ENCODE measurements at regions not wholly inside any gene's neighbourhood (a gene's known extent, or its start where the extent isn't known, plus 50 kb on each side); places are given as distances from the start of the nearest gene placed in this dataset.

DNA sequence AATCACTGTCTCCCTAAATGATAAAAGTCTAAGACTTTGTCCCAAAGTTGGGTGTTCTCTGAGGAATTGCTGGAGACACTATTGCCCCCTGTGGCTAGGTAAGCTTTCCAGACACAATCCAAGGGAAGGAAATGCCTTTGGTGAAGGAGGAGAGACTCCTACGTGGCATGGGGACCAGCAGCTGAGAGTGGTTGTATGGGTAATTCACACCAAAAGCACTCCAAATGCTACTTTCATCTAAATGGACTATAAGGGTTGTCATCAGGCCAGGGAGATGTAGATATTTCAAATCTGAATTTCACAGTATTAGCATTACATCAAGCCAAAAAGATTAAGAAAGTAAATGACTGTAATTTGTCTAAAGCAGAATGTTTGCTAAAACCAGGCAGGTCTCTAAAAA is 400.8 kb upstream of the THBS1 start:
- TF ChIP-seq, protein P1, sequence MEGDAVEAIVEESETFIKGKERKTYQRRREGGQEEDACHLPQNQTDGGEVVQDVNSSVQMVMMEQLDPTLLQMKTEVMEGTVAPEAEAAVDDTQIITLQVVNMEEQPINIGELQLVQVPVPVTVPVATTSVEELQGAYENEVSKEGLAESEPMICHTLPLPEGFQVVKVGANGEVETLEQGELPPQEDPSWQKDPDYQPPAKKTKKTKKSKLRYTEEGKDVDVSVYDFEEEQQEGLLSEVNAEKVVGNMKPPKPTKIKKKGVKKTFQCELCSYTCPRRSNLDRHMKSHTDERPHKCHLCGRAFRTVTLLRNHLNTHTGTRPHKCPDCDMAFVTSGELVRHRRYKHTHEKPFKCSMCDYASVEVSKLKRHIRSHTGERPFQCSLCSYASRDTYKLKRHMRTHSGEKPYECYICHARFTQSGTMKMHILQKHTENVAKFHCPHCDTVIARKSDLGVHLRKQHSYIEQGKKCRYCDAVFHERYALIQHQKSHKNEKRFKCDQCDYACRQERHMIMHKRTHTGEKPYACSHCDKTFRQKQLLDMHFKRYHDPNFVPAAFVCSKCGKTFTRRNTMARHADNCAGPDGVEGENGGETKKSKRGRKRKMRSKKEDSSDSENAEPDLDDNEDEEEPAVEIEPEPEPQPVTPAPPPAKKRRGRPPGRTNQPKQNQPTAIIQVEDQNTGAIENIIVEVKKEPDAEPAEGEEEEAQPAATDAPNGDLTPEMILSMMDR (IDR thresholded peaks at IDR 0.05): no peak
- TF ChIP-seq SIN3A (IDR thresholded peaks at IDR 0.05; ENCODE audit: borderline replicate concordance, insufficient read depth, low read depth, low read length): no peak
- TF ChIP-seq, protein P2, sequence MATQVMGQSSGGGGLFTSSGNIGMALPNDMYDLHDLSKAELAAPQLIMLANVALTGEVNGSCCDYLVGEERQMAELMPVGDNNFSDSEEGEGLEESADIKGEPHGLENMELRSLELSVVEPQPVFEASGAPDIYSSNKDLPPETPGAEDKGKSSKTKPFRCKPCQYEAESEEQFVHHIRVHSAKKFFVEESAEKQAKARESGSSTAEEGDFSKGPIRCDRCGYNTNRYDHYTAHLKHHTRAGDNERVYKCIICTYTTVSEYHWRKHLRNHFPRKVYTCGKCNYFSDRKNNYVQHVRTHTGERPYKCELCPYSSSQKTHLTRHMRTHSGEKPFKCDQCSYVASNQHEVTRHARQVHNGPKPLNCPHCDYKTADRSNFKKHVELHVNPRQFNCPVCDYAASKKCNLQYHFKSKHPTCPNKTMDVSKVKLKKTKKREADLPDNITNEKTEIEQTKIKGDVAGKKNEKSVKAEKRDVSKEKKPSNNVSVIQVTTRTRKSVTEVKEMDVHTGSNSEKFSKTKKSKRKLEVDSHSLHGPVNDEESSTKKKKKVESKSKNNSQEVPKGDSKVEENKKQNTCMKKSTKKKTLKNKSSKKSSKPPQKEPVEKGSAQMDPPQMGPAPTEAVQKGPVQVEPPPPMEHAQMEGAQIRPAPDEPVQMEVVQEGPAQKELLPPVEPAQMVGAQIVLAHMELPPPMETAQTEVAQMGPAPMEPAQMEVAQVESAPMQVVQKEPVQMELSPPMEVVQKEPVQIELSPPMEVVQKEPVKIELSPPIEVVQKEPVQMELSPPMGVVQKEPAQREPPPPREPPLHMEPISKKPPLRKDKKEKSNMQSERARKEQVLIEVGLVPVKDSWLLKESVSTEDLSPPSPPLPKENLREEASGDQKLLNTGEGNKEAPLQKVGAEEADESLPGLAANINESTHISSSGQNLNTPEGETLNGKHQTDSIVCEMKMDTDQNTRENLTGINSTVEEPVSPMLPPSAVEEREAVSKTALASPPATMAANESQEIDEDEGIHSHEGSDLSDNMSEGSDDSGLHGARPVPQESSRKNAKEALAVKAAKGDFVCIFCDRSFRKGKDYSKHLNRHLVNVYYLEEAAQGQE (IDR thresholded peaks at IDR 0.05; ENCODE audit: insufficient read depth in 1 of 2, low read depth in 2 of 2, low read length in 1 of 2): no peak

All from Panc1 (cell line).